ENCODE measurements at regions not wholly inside any gene's neighbourhood (a gene's known extent, or its start where the extent isn't known, plus 50 kb on each side); places are given as distances from the start of the nearest gene placed in this dataset.
A peak's percentile ranks its signal among the peaks of the same experiment; 100 is the strongest.

- TF ChIP-seq YY1 (IDR thresholded peaks at IDR 0.05; ENCODE audit: insufficient read depth, insufficient replicate concordance, low read depth, low read length) (peak; percentile 31), MNT (IDR thresholded peaks at IDR 0.05) (peak; percentile 90), CBX5 (CRISPR knock-in tag; IDR thresholded peaks at IDR 0.05; ENCODE audit: borderline replicate concordance) (0 out of 2 replicates have a peak, but pooled peaks have one; percentile 26), CENPT (CRISPR knock-in tag; IDR thresholded peaks at IDR 0.05; ENCODE audit: low read depth) (no peak), XRCC5 (optimal IDR thresholded peaks at IDR 0.05; ENCODE audit: low read length) (peak; percentile 37)
Observed at GRCh38 chr18:45212181-45213039, 402.9 kb upstream of the SLC14A2 start (continued).

GRCh38 chr18:45213040-45213333 is 402.3 kb upstream of the SLC14A2 start:
- H2AFZ ChIP-seq (ENCODE audit: low read length), result no peak overlapping the region
- H3K27ac ChIP-seq (ENCODE audit: extremely low read length, insufficient read depth, low read length), result no peak overlapping the region
- H3K4me1 ChIP-seq (ENCODE audit: insufficient read depth, low read length), result no peaks in the 10 kb centered on the region
- H3K4me3 ChIP-seq (replicated peaks in 1 of 3; ENCODE audit: insufficient read depth in 1 of 3, low read depth in 2 of 3, low read length in 3 of 3), result no peak overlapping the region
- in situ Hi-C loops (cut with HindIII; ENCODE audit: extremely low pct_ligation_motif_present, low pct_unique_long_range_greater_than_20kb), result loop anchor here (25.0 kb wide), 2 partner anchors 526 to 1576 kb away; partner anchors contain the start of gene SETBP1
- H3K4me2 ChIP-seq (ENCODE audit: low read depth, low read length), result no peak overlapping the region
- ChIA-PET CTCF (ENCODE audit: low intra/inter-chr PET ratio, low total read pairs) (interaction anchor here (0.6 to 2.4 kb wide), 4 partner anchors 534 to 1591 kb away, joined by 4 to 19 read pairs (median 10); no protein-coding TSS in a partner anchor), POLR2A (no interaction called here)
- no peaks in the 10 kb centered on the region; a peak in 1 of 5 replicates for H3K27me3 ChIP-seq (ENCODE audit: control insufficient read depth in 1 of 2, insufficient read depth in 2 of 2, low read length in 2 of 2)
- H3K9me3 ChIP-seq (ENCODE audit: low read length), result no peaks in the 10 kb centered on the region
- TF ChIP-seq ZNF776 (CRISPR knock-in tag; IDR thresholded peaks at IDR 0.05), result no peak
- TF ChIP-seq MED8 (CRISPR knock-in tag; IDR thresholded peaks at IDR 0.05; ENCODE audit: insufficient replicate concordance), result no peak
- no TSS peak for BruUV-seq (replicated peaks)
- FAIRE-seq (no peak), DNase-seq (ENCODE audit: low spot score) (no peak), ATAC-seq (no peak; the same call in 2 of the 3 replicates)
- intact Hi-C loops (cut with micrococcal nuclease; ENCODE audit: unreplicated experiment), result no loop called here
- 100% methylated on average over 1 of the region's 1 CpG for WGBS (ENCODE audit: low lambda C conversion rate)
- no peak overlapping the region for H3K9ac ChIP-seq (ENCODE audit: insufficient read depth, low read depth, low read length)
- H4K20me1 ChIP-seq (ENCODE audit: insufficient read depth, low read length), result no peaks in the 10 kb centered on the region
- H3K36me3 ChIP-seq (replicated peaks in 1 of 2; ENCODE audit: control insufficient read depth in 1 of 2, insufficient read depth in 2 of 2, low read length in 2 of 2), result no peaks in the 10 kb centered on the region
- no peaks in the 10 kb centered on the region for H3K79me2 ChIP-seq (ENCODE audit: insufficient read depth, low read length)
